ENCODE measurements at regions not wholly inside any gene's neighbourhood (a gene's known extent, or its start where the extent isn't known, plus 50 kb on each side); places are given as distances from the start of the nearest gene placed in this dataset.

DNA sequence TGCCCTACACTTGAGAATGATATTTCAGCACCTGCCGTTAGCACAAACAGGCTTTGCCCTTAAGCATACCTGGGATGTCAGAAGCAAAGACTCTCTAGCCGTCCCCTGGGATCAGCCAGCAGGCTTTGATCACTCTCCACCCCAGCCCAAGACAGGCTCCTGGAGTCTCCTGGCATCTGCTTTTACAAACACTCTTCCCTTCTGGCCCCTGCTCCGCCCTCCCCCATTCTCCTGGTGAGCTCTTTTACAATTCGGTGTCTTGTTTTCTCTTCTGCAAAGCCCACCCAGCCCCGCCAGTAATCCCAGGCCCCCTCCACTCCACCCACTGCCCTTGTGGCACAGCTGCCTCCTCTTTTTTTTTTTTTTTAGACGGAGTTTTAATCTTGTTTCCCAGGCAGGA lies 50.4 kb downstream of the KATNIP start:
- no peaks in the 10 kb centered on the region for H3K4me1 ChIP-seq (ENCODE audit: control insufficient read depth in 1 of 2, insufficient read depth in 2 of 2, low read length in 2 of 2)
- no peaks in the 10 kb centered on the region for H3K4me1 Mint-ChIP-seq
- H3K4me3 ChIP-seq (replicated peaks in 1 of 3; ENCODE audit: low read depth in 2 of 3, low read length in 3 of 3): no peak overlapping the region
- WGBS (ENCODE audit: insufficient coverage): 81% methylated on average over 6 of the region's 6 CpGs
- H3K27me3 Mint-ChIP-seq (ENCODE audit: low read depth in 3 of 3): peaks cover 0 to 3% (median 0%) of the 10 kb centered on the region in 3 donors
- no peak overlapping the region for H3K27ac ChIP-seq (ENCODE audit: low read depth in 1 of 2, low read length in 2 of 2)
- H3K4me2 ChIP-seq (replicated peaks; ENCODE audit: extremely low read depth, low read length, poor library complexity, severe bottlenecking): no peak overlapping the region
- H3K27ac Mint-ChIP-seq: no peak overlapping the region
- no peak overlapping the region for H3K9ac ChIP-seq (ENCODE audit: insufficient read depth, low read length, poor library complexity, severe bottlenecking)
- H4K20me1 ChIP-seq (ENCODE audit: insufficient read depth, low read length): no peaks in the 10 kb centered on the region
- no peak overlapping the region for H2AFZ ChIP-seq (ENCODE audit: insufficient read depth, low read depth, low read length, poor library complexity, severe bottlenecking)
- H3K27me3 ChIP-seq (ENCODE audit: control insufficient read depth in 2 of 2, insufficient read depth in 2 of 2, low read length in 2 of 2): no peaks in the 10 kb centered on the region
- H3K9me3 ChIP-seq (replicated peaks in 1 of 2; ENCODE audit: control insufficient read depth in 1 of 2, insufficient read depth in 1 of 2, low read length in 2 of 2): no peaks in the 10 kb centered on the region
- H3K79me2 ChIP-seq (ENCODE audit: insufficient read depth, low read length): no peaks in the 10 kb centered on the region
- H3K36me3 Mint-ChIP-seq: peaks cover 10 to 17% of the 10 kb centered on the region in 2 donors
- TF ChIP-seq, protein P1, sequence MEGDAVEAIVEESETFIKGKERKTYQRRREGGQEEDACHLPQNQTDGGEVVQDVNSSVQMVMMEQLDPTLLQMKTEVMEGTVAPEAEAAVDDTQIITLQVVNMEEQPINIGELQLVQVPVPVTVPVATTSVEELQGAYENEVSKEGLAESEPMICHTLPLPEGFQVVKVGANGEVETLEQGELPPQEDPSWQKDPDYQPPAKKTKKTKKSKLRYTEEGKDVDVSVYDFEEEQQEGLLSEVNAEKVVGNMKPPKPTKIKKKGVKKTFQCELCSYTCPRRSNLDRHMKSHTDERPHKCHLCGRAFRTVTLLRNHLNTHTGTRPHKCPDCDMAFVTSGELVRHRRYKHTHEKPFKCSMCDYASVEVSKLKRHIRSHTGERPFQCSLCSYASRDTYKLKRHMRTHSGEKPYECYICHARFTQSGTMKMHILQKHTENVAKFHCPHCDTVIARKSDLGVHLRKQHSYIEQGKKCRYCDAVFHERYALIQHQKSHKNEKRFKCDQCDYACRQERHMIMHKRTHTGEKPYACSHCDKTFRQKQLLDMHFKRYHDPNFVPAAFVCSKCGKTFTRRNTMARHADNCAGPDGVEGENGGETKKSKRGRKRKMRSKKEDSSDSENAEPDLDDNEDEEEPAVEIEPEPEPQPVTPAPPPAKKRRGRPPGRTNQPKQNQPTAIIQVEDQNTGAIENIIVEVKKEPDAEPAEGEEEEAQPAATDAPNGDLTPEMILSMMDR (IDR thresholded peaks at IDR 0.05): no peak
- H3K36me3 ChIP-seq (replicated peaks in 1 of 2; ENCODE audit: control insufficient read depth in 1 of 2, insufficient read depth in 2 of 2, low read length in 2 of 2): peaks cover 0 to 4% of the 10 kb centered on the region in 2 donors
- DNase-seq: no peak
- intact Hi-C loops (cut with micrococcal nuclease): no loop called here
- no peak overlapping the region for H3K4me3 Mint-ChIP-seq
- H3K9me3 Mint-ChIP-seq: peaks cover 0 to 2% (median 0%) of the 10 kb centered on the region in 7 donors

DNA sequence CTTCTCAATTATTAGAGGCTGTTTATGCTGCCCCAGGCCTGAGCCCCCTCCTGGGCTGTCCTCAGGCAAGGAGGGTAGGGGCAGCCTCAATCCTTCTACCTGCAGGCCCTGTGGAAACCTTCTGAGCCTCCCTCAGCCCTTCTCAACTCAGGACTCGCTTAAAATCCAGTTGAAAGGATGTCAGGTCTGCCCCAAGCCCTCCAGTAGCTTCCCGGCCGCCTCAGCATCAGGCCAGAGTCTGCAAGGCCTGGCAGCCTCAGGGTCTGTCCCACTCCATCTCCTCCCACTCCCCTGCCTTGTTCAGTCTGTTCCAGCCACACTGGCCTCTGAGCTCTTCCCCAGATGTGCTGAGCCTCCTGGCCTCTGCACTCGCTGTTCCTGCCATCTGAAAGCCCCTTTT lies 52.2 kb downstream of the KATNIP start:
- Histone ChIP-seq H3K4me2 (replicated peaks; ENCODE audit: extremely low read depth, low read length, poor library complexity, severe bottlenecking) (no peak overlapping the region), H3K9me3 (replicated peaks in 1 of 2; ENCODE audit: control insufficient read depth in 1 of 2, insufficient read depth in 1 of 2, low read length in 2 of 2) (no peaks in the 10 kb centered on the region), H3K36me3 (replicated peaks in 1 of 2; ENCODE audit: control insufficient read depth in 1 of 2, insufficient read depth in 2 of 2, low read length in 2 of 2) (peaks cover 0 to 4% of the 10 kb centered on the region in 2 donors), H3K4me1 (ENCODE audit: control insufficient read depth in 1 of 2, insufficient read depth in 2 of 2, low read length in 2 of 2) (no peaks in the 10 kb centered on the region), H4K20me1 (ENCODE audit: insufficient read depth, low read length) (no peaks in the 10 kb centered on the region), H3K9ac (ENCODE audit: insufficient read depth, low read length, poor library complexity, severe bottlenecking) (no peak overlapping the region), H3K27ac (ENCODE audit: low read depth in 1 of 2, low read length in 2 of 2) (no peak overlapping the region), H3K27me3 (ENCODE audit: control insufficient read depth in 2 of 2, insufficient read depth in 2 of 2, low read length in 2 of 2) (no peaks in the 10 kb centered on the region), H3K79me2 (ENCODE audit: insufficient read depth, low read length) (no peaks in the 10 kb centered on the region), H2AFZ (ENCODE audit: insufficient read depth, low read depth, low read length, poor library complexity, severe bottlenecking) (no peak overlapping the region), H3K4me3 (replicated peaks in 1 of 3; ENCODE audit: low read depth in 2 of 3, low read length in 3 of 3) (no peak overlapping the region)
- Mint-ChIP-seq H3K27ac (peak overlapping the region in 1 of 7 donors; percentile 71), H3K27me3 (ENCODE audit: low read depth in 3 of 3) (peaks cover 0 to 3% (median 2%) of the 10 kb centered on the region in 3 donors), H3K4me3 (no peak overlapping the region), H3K36me3 (peaks cover 10 to 19% of the 10 kb centered on the region in 2 donors), H3K9me3 (peaks cover 0 to 2% (median 0%) of the 10 kb centered on the region in 7 donors), H3K4me1 (no peaks in the 10 kb centered on the region)
- DNase-seq: no peak
- TF ChIP-seq, protein P1 (IDR thresholded peaks at IDR 0.05): no peak
- 92% methylated on average over 4 of the region's 4 CpGs for WGBS (ENCODE audit: insufficient coverage)
- intact Hi-C loops (cut with micrococcal nuclease): no loop called here

Measured in CD14-positive monocyte (primary cell).